HL-60 (cell line): ENCODE measurements at regions not wholly inside any gene's neighbourhood (a gene's known extent, or its start where the extent isn't known, plus 50 kb on each side); places are given as distances from the start of the nearest gene placed in this dataset.

Source experiments
- GABPA ChIP-seq: IDR thresholded peaks from 2 replicates; pipeline ENCODE4 v1.6.1; 2012; ENCODE audit warnings: low read depth
- POLR2AphosphoS5 ChIP-seq: IDR thresholded peaks from 2 replicates; pipeline ENCODE4 v1.6.1; 2012; ENCODE audit warnings: low read depth
- SPI1 ChIP-seq: IDR thresholded peaks from 2 replicates; pipeline ENCODE4 v1.6.1; 2012; ENCODE audit warnings: low read depth, mild to moderate bottlenecking, borderline replicate concordance
- TF ChIP-seq, protein P1 (sequence below): IDR thresholded peaks from one replicate; pipeline ENCODE4 v1.5.1; 2011; ENCODE audit warnings: low read length, control low read depth, inconsistent platforms; ENCODE audit not compliant: insufficient read depth
- TF ChIP-seq, protein P2 (sequence below): IDR thresholded peaks from 2 replicates; pipeline ENCODE4 v1.6.1; 2012; ENCODE audit warnings: low read depth; ENCODE audit not compliant: insufficient replicate concordance

DNA sequence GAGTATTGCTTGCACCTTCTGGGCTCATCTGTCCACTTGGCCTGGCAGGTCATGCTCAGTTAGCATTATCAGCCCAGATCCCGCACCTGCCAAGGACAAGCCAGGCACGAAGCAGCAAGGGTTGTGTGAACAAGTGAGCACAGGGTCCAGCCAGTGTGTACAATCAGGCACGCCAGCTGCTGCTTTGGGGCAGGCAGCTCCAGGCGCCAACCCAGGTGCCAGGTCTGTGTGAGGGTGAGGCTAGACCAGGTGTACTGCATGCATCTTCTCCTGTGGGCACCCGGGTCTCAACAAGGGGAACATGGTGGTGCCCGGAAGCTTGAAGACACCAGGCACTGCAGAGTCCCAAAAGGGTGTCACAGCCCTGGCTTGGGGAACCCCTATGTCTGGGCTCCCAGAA lies 1446.8 kb downstream of the PCDH9 start:
- TF ChIP-seq, protein P1, sequence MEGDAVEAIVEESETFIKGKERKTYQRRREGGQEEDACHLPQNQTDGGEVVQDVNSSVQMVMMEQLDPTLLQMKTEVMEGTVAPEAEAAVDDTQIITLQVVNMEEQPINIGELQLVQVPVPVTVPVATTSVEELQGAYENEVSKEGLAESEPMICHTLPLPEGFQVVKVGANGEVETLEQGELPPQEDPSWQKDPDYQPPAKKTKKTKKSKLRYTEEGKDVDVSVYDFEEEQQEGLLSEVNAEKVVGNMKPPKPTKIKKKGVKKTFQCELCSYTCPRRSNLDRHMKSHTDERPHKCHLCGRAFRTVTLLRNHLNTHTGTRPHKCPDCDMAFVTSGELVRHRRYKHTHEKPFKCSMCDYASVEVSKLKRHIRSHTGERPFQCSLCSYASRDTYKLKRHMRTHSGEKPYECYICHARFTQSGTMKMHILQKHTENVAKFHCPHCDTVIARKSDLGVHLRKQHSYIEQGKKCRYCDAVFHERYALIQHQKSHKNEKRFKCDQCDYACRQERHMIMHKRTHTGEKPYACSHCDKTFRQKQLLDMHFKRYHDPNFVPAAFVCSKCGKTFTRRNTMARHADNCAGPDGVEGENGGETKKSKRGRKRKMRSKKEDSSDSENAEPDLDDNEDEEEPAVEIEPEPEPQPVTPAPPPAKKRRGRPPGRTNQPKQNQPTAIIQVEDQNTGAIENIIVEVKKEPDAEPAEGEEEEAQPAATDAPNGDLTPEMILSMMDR, result no peak
- TF ChIP-seq POLR2AphosphoS5 (no peak), GABPA (no peak), SPI1 (no peak)
- TF ChIP-seq, protein P2, sequence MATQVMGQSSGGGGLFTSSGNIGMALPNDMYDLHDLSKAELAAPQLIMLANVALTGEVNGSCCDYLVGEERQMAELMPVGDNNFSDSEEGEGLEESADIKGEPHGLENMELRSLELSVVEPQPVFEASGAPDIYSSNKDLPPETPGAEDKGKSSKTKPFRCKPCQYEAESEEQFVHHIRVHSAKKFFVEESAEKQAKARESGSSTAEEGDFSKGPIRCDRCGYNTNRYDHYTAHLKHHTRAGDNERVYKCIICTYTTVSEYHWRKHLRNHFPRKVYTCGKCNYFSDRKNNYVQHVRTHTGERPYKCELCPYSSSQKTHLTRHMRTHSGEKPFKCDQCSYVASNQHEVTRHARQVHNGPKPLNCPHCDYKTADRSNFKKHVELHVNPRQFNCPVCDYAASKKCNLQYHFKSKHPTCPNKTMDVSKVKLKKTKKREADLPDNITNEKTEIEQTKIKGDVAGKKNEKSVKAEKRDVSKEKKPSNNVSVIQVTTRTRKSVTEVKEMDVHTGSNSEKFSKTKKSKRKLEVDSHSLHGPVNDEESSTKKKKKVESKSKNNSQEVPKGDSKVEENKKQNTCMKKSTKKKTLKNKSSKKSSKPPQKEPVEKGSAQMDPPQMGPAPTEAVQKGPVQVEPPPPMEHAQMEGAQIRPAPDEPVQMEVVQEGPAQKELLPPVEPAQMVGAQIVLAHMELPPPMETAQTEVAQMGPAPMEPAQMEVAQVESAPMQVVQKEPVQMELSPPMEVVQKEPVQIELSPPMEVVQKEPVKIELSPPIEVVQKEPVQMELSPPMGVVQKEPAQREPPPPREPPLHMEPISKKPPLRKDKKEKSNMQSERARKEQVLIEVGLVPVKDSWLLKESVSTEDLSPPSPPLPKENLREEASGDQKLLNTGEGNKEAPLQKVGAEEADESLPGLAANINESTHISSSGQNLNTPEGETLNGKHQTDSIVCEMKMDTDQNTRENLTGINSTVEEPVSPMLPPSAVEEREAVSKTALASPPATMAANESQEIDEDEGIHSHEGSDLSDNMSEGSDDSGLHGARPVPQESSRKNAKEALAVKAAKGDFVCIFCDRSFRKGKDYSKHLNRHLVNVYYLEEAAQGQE, result no peak
